ENCODE measurements at regions not wholly inside any gene's neighbourhood (a gene's known extent, or its start where the extent isn't known, plus 50 kb on each side); places are given as distances from the start of the nearest gene placed in this dataset.

- TF ChIP-seq CHD4 (IDR thresholded peaks at IDR 0.05; ENCODE audit: borderline replicate concordance), result no peak
- TF ChIP-seq HDAC2 (IDR thresholded peaks at IDR 0.05), result no peak
- TF ChIP-seq HEYL (CRISPR knock-in tag; IDR thresholded peaks at IDR 0.05), result no peak
- TF ChIP-seq CTCF (IDR thresholded peaks at IDR 0.05), result no peak
- TF ChIP-seq RAD21 (conservative IDR thresholded peaks at IDR 0.05 in 1 of 2, IDR thresholded peaks at IDR 0.05 in 1 of 2), result no peak
Observed at GRCh38 chr1:217315346-217315745, 315.5 kb downstream of the GPATCH2 start.

Measured in A549 (cell line).